H9 (cell line): ENCODE measurements at regions not wholly inside any gene's neighbourhood (a gene's known extent, or its start where the extent isn't known, plus 50 kb on each side); places are given as distances from the start of the nearest gene placed in this dataset.
A peak's percentile ranks its signal among the peaks of the same experiment; 100 is the strongest.

Source experiments
- DNase-seq: peaks from one replicate; pipeline ENCODE4 v3.0.0-alpha.2; 2017
- H2AFZ ChIP-seq: one replicate; pipeline ENCODE4 v1.6.1; 2013; ENCODE audit warnings: mild to moderate bottlenecking, low read length, control low read depth, moderate library complexity
- H2AK5ac ChIP-seq: 2 replicates; pipeline ENCODE4 v1.6.1; 2013; ENCODE audit warnings: low read length, control low read depth, mixed read lengths; ENCODE audit not compliant: insufficient read length
- H2BK120ac ChIP-seq: one replicate; pipeline ENCODE4 v1.6.1; 2013; ENCODE audit warnings: low read depth, mild to moderate bottlenecking, low read length, control low read depth, inconsistent platforms; ENCODE audit not compliant: poor library complexity, severe bottlenecking
- H2BK12ac ChIP-seq: 2 replicates; pipeline ENCODE4 v1.6.1; 2013; ENCODE audit warnings: low read length, control low read depth, mixed read lengths, low read depth; ENCODE audit not compliant: insufficient read length
- H2BK15ac ChIP-seq: 2 replicates; pipeline ENCODE4 v1.6.1; 2013; ENCODE audit warnings: low read depth, low read length, control low read depth
- H2BK20ac ChIP-seq: one replicate; pipeline ENCODE4 v1.6.1; 2013; ENCODE audit warnings: low read depth, mild to moderate bottlenecking, low read length, control low read depth, inconsistent platforms; ENCODE audit not compliant: poor library complexity, severe bottlenecking
- H2BK5ac ChIP-seq: 2 replicates; pipeline ENCODE4 v1.6.1; 2013; ENCODE audit warnings: low read length, control low read depth, mixed read lengths; ENCODE audit not compliant: insufficient read length
- H3K14ac ChIP-seq: 2 replicates; pipeline ENCODE4 v1.6.1; 2013; ENCODE audit warnings: low read length, control low read depth; ENCODE audit not compliant: insufficient read depth
- H3K18ac ChIP-seq: 2 replicates; pipeline ENCODE4 v1.6.1; 2013; ENCODE audit warnings: low read depth, mild to moderate bottlenecking, mixed read lengths, low read length, control low read depth; ENCODE audit not compliant: insufficient read length
- H3K23ac ChIP-seq: 2 replicates; pipeline ENCODE4 v1.6.1; 2013; ENCODE audit warnings: low read length, control low read depth, mixed read lengths, low read depth; ENCODE audit not compliant: insufficient read length
- H3K23me2 ChIP-seq: 2 replicates; pipeline ENCODE4 v1.6.1; 2013; ENCODE audit warnings: low read depth, mild to moderate bottlenecking, mixed read lengths, low read length, control low read depth; ENCODE audit not compliant: insufficient read length, poor library complexity, severe bottlenecking
- H3K27ac ChIP-seq: 2 replicates; pipeline ENCODE4 v1.5.1; 2013; ENCODE audit warnings: low read length, control low read depth, mixed read lengths, low read depth; ENCODE audit not compliant: insufficient read length
- H3K27me3 ChIP-seq: 2 replicates; pipeline ENCODE4 v1.6.1; 2013; ENCODE audit warnings: low read length, control low read depth, inconsistent platforms; ENCODE audit not compliant: insufficient read depth
- H3K4ac ChIP-seq: 2 replicates; pipeline ENCODE4 v1.6.1; 2013; ENCODE audit warnings: low read depth, mild to moderate bottlenecking, control low read depth, inconsistent platforms, low read length, moderate library complexity
- H3K4me1 ChIP-seq: 2 replicates; pipeline ENCODE4 v1.6.1; 2013; ENCODE audit warnings: low read length, control low read depth, inconsistent platforms; ENCODE audit not compliant: insufficient read depth
- H3K4me2 ChIP-seq: 2 replicates; pipeline ENCODE4 v1.6.1; 2013; ENCODE audit warnings: low read length, control low read depth, mixed read lengths; ENCODE audit not compliant: insufficient read length, insufficient read depth
- H3K56ac ChIP-seq: 2 replicates; pipeline ENCODE4 v1.6.1; 2013; ENCODE audit warnings: low read depth, mild to moderate bottlenecking, mixed read lengths, low read length, control low read depth; ENCODE audit not compliant: insufficient read length
- H3K79me1 ChIP-seq: 2 replicates; pipeline ENCODE4 v1.6.1; 2013; ENCODE audit warnings: low read depth, mild to moderate bottlenecking, moderate library complexity, low read length, control low read depth, inconsistent platforms; ENCODE audit not compliant: insufficient read depth, poor library complexity, severe bottlenecking
- H3K79me2 ChIP-seq: 2 replicates; pipeline ENCODE4 v1.6.1; 2013; ENCODE audit warnings: low read length, control low read depth, inconsistent platforms; ENCODE audit not compliant: insufficient read depth
- H3K9ac ChIP-seq: 2 replicates; pipeline ENCODE4 v1.6.1; 2013; ENCODE audit warnings: low read length, control low read depth, mixed read lengths; ENCODE audit not compliant: insufficient read length; ENCODE audit errors: extremely low read depth
- H3K9me3 ChIP-seq: one replicate; pipeline ENCODE4 v1.6.1; 2013; ENCODE audit warnings: low read depth, low read length, inconsistent platforms; ENCODE audit not compliant: control insufficient read depth
- H3T11ph ChIP-seq: one replicate; pipeline ENCODE4 v1.6.1; 2013; ENCODE audit warnings: mild to moderate bottlenecking, low read length, control low read depth, inconsistent platforms
- H4K20me1 ChIP-seq: one replicate; pipeline ENCODE4 v1.6.1; 2013; ENCODE audit not compliant: control insufficient read depth, insufficient read length, insufficient read depth
- H4K5ac ChIP-seq: 2 replicates; pipeline ENCODE4 v1.6.1; 2013; ENCODE audit warnings: low read depth, mild to moderate bottlenecking, mixed read lengths, low read length, control low read depth; ENCODE audit not compliant: insufficient read length
- H4K8ac ChIP-seq: replicated peaks from 2 replicates; pipeline ENCODE4 v1.6.1; 2013; ENCODE audit warnings: low read length, control low read depth, mixed read lengths, low read depth; ENCODE audit not compliant: insufficient read length
- H4K91ac ChIP-seq: 2 replicates; pipeline ENCODE4 v1.6.1; 2013; ENCODE audit warnings: low read depth, mild to moderate bottlenecking, moderate library complexity, mixed read lengths, low read length, control low read depth; ENCODE audit not compliant: insufficient read length
- H3K27ac Mint-ChIP-seq, 3 experiments: 2 replicates in 2 of 3; 3 replicates in 1 of 3; pipeline ENCODE4 v1.8.0; 2020 to 2021; ENCODE audit warnings: mixed read lengths in 3 of 3, mild to moderate bottlenecking in 1 of 3, moderate library complexity in 1 of 3
- H3K27me3 Mint-ChIP-seq: 2 replicates; pipeline ENCODE4 v1.8.0; 2021; ENCODE audit warnings: low read depth, mild to moderate bottlenecking, moderate library complexity, mixed read lengths
- H3K36me3 Mint-ChIP-seq, 3 experiments: 2 replicates in 2 of 3; 3 replicates in 1 of 3; pipeline ENCODE4 v1.8.0; 2020 to 2021; ENCODE audit warnings: low read depth in 3 of 3, mixed read lengths in 3 of 3; ENCODE audit not compliant: insufficient read depth in 1 of 3
- H3K4me1 Mint-ChIP-seq, 2 experiments: 2 replicates each; pipeline ENCODE4 v1.8.0; 2020; ENCODE audit warnings: mixed read lengths in 2 of 2
- H3K4me3 Mint-ChIP-seq, 2 experiments: 2 replicates in 1 of 2; 3 replicates in 1 of 2; pipeline ENCODE4 v1.8.0; 2020 to 2021; ENCODE audit warnings: mild to moderate bottlenecking in 2 of 2, mixed read lengths in 2 of 2, moderate library complexity in 1 of 2
- H3K9me3 Mint-ChIP-seq, 2 experiments: 2 replicates in 1 of 2; 3 replicates in 1 of 2; pipeline ENCODE4 v1.8.0; 2020; ENCODE audit warnings: mild to moderate bottlenecking in 2 of 2, mixed read lengths in 2 of 2, moderate library complexity in 1 of 2
- CTCF ChIP-seq: fragments of 200-600 bp; sonication (generic); conservative IDR thresholded peaks from 3 replicates; pipeline ENCODE4 v1.8.0; 2021; ENCODE audit warnings: antibody characterized with exemption, mild to moderate bottlenecking
- WGBS: extraction: QIAGEN DNeasy Blood & Tissue Kit; methylation state at CpG from one replicate; pipeline ENCODE4 v1.1.7; 2013; ENCODE audit warnings: missing lambda C conversion rate, low lambda C conversion rate, mixed read lengths; ENCODE audit not compliant: insufficient read length; ENCODE audit errors: extremely low coverage; 5-methylcytosine and 5-hydroxymethylcytosine counted together

- Histone ChIP-seq H3K27me3 (no peaks in the 10 kb centered on the region), H3T11ph (no peak overlapping the region), H3K18ac (no peak overlapping the region), H3K23me2 (no peaks in the 10 kb centered on the region), H3K4me1 (no peaks in the 10 kb centered on the region), H3K23ac (no peak overlapping the region), H3K4me2 (no peak overlapping the region), H2BK20ac (no peak overlapping the region), H3K27ac (no peak overlapping the region), H2BK15ac (no peak overlapping the region), H4K5ac (no peak overlapping the region), H4K91ac (no peak overlapping the region), H4K20me1 (no peaks in the 10 kb centered on the region), H3K56ac (no peak overlapping the region), H3K14ac (no peak overlapping the region), H2AK5ac (no peak overlapping the region), H2BK5ac (no peak overlapping the region), H4K8ac (no peak overlapping the region), H3K4ac (no peak overlapping the region), H2AFZ (no peak overlapping the region), H2BK12ac (no peak overlapping the region), H3K9me3 (no peaks in the 10 kb centered on the region), H3K79me2 (no peaks in the 10 kb centered on the region; the same call in 1 of the 2 replicates), H3K9ac (no peak overlapping the region), H3K79me1 (no peaks in the 10 kb centered on the region), H2BK120ac (no peak overlapping the region)
- Mint-ChIP-seq H3K4me3 (no peak overlapping the region), H3K27me3 (no peaks in the 10 kb centered on the region), H3K9me3 (no peaks in the 10 kb centered on the region), H3K27ac (peak overlapping the region in 1 of 3 experiments; percentile 19; a peak in 1 of 7 replicates), H3K4me1 (peaks cover 0 to 5% of the 10 kb centered on the region in 2 experiments), H3K36me3 (no peaks in the 10 kb centered on the region)
- WGBS, result no CpG with 5 or more reads among the region's 4 CpGs
- TF ChIP-seq CTCF, result no peak
- no peak for DNase-seq
Measured at GRCh38 chr15:91465086-91465485, 365.0 kb downstream of the SV2B start.
